NCI-H446 (cell line): ENCODE measurements at regions not wholly inside any gene's neighbourhood (a gene's known extent, or its start where the extent isn't known, plus 50 kb on each side); places are given as distances from the start of the nearest gene placed in this dataset.
"Not testable (repeated sequence)": the region's sequence is repeated elsewhere in the genome, so short reads cannot be mapped to it uniquely, and the experiment has no call there.

Experiments used
- DNase-seq, 2 experiments: peaks; one replicate each; lab custom pipeline; 2025; lab: John Stamatoyannopoulos, UW

DNA sequence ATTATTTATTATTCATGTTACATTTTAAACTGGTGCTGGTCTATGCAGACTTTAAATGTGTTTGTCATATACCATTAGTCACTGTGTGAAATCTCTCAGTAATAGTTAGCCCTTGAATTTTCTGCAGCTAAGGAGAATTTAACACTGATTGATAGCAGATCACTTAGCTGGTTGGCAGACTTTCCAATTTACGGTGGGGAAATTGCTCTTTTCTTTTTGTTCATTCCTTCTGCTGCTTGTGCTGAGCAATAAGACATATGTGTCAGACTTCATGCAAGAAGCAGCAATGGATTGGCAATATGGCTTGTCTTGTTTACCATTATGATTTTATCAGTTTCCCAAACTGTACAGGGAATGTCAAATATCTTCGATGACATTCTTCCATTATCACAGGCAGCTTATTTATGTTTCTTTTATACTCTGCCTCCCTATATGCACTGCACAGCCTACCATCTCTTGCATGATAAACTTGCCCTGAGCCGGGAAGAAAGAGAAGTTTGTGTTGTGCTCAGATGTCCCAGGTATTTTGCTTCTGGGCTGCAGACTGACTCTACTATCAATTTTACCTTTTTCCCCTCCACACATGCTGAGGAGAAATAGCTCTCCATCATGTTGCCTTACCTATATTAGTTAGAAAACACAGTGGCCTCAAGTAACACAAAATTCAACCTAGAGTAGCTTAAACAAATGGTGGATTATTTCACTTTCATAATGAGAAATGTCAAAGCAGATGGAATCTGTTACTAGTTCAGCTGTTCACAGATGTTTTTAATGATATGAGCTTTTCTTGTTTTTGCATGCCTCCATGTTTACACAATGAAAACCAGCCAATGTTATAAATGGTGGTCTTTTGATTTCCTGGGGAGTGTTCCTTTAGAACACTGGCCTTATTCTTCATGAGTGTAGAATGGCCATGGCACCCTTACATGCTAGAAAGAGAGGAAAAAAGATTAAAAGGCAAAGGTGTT is 968.1 kb upstream of the GOT2 start:
- no peak for DNase-seq

DNA sequence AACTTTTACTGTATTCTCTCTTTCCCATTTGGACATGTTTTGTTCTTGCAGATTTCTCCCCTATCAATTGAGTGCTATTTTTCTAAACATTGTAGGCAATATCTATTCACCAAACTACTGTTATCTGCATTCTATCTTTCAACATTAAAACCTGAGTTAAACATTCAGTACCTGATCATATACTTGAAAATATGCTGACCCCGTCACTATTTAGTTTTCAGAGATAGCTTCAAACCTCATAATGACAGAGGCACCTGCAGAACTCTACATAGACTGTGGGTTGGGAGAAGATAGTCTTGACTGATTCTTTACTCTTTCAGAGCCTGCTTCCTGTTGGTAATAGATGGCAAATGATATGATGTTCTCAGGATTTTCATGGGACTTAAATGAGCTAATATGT is 965.7 kb upstream of the GOT2 start:
- DNase-seq = no peak

DNA sequence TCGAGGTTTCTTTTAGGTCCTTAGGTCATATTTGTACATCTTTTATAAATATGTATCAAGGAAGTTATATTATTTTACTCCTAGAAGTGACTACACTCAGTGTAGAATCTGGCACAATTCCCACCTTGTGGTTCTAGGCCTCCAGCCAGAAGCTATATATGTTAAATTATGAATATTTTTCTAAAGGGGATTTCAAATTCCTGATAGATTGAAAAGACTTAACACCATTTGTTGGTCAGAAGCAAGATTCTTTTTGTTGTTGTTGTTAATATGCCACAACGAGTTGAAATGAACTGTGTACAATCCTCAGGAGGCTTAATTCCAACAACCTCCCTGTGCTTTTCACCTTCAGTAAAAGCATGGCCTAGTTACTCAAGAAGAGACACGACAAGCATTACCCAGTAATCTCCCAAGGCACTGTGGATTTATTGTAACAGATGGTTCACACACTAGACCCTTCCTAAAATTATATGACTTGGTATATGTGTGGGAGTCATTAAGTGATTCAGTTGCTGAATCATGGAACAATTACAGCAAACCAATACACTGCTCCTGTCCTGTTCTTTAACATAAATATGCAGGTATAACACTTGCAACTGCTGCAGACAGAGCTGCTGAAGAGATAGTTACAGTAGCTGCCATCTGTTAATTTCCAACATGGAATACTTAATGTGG is 964.4 kb upstream of the GOT2 start:
- no peak for DNase-seq

DNA sequence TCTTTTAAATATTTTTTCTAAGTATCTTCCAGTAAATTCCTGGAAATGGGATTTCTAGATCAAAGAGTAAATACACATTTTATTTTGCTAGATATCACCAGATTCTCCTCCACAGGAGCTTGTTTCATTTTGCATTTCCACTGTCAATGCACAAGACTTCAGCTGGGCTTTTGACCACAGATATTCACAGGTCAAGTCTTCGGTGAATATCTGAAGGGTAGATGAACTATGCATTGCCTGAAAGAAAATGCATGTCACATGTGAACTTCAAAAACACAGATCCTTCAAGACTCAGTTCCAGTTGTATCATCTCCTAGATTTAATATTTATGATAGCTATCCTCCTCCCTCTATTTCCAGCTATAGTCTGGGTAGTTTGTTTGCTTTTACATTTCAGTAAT is 963.6 kb upstream of the GOT2 start:
- DNase-seq = no peak

DNA sequence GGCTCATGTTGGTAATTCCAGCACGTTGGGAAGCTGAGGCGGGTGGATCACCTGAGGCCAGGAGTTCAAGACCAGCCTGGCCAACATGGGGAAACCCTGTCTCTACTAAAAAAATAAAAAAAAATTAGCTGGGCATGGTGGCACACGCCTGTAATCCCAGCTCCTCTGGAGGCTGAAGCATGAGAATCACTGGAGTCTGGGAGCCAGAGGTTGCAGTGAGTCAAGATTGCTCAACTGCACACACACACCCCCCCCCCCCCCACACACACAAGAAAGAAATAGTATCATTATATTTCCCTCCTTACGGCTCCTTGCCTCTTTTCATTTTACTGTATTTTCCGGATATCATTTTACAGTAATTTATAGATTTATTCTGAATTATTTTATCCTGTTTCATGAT is 963.1 kb upstream of the GOT2 start:
- no peak for DNase-seq

DNA sequence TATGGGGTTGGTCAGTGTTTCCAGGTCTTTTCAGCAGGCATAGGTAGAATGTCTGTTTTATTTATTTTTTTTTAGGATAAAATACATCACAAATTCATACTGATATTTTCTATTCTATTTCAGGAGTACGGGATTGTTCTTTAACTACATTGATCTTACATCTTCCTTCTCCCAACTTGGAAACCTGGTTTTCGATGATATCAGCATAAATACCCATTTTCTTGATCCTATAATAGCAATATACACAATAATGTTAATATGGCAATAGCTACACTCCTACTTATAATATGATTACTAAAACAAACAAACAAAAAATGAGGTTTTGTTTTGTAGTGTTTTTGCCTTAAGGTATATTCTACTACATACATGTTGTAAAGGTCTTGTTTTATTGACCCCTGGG is 962.4 kb upstream of the GOT2 start:
- DNase-seq = no peak

DNA sequence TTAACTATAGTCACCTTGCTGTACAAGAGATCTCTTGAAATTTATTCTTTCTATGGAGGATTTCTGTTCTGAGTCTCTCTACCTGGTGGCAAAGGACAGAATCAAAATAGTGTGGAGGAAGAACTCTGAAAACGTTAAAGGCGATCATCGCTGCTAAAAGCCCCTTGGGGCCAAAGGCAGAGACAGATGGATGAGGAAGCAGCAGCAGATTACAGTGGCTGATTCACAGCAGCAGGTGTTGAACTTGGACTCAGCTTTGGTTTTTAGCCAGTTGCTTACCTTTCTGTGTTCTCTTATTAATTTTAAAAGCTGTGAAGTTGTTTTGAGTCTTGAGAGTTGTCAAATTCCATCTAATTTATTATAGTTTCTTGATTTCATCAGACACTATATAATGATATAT is 956.1 kb upstream of the GOT2 start:
- DNase-seq = no peak

DNA sequence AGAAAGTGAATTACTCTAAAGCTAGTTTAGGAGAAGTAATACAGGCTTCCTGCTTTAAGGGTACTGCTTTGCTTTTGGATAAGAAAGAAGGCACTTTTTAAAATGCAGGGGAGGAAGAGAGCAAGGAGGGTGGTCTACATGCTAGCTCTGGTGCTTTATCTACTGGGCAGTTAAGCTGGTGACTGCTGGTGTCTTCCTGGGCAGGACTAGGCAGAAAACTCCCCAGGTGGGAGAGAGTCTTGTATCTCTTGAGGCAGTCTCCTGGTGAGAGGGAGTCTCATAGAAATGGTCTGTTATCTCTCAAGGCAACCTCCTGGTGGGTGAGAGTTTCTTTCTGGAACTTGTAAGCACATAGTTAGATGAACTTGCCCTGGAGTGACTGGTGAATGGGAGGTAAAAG is 953.9 kb upstream of the GOT2 start:
- no peak for DNase-seq

DNA sequence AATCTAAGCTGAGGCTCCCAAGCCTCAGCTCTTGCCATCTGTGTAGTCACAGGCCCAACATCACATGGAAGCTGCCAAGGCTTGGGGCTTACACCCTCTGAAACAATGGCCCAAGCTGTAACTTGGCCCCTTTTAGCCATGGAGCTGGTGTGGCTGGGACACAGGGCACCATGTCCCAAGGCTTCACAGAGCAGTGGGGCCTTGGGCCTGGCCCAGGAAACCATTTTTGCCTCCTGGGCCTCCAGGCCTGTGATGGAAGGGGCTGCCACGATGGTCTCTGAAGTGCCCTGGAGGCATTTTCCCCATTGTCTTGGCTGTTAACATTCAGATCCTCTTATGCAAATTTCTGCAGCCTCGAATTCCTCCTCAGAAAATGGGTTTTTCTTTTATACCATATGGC is 952.3 kb upstream of the GOT2 start:
- DNase-seq = no peak

DNA sequence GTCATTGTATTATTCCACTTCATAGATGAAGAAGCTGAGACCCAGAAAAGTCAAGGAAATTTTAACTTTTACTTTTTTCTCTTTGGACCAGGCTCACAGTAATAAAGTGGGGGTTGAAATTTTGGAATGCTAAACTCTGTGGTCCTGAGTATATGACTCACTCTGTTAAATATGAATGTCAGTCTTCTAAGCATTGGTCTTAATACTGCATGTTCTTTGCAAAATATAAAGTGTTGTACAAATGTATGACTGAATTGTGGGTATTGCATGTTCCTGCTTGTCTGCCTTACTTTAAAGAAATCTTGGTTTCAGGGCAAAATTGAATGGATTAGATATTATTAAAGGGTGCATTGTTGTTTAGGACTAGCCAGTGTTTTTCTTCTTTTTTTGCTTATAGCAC is 950.8 kb upstream of the GOT2 start:
- no peak for DNase-seq

DNA sequence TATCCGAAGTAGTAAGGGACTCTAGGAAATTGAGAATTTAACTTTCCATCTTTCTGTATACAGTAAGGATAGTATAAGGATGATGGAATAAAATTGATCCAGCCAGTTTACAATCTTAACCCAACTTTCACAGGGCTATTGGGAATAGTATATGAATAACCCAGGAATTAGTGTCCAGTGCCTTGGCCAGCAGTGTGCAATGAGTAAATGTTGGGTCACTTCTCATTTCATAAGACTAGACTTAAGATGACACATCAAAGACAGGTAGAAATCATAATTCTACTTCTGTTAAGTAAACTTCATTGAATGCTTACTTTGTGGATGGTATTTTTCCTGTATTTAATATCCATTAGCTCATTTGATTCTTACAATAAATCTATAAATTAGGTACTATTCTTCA is 949.6 kb upstream of the GOT2 start:
- DNase-seq = no peak

DNA sequence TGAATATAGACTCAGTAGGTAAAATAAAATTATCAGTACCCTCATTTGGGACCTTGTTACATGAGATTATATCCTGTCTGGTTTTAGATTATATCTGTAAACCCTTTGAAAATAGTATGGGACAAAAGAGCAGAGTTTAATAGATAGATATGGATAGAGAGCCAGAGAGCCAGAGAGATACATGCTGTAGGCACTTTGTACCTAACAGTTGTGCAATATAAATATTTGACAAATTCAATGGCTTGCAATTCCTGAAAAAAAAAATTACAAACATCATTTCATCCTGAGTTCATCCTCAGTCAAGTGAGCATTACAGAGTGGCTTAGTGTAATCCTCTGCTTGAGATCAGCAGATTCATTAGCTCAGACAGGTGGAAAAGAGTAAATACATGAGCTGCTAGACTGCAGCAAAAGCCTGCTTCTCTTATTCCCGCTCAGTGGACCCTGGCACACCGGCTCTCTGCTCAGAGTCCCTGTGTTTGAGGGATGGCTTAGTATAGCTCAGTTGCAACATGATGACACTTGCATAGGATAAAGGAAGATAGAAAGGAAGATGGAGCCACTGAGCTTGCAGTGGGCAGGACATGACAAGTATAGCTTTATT is 931.6 kb upstream of the GOT2 start:
- DNase-seq = no peak

DNA sequence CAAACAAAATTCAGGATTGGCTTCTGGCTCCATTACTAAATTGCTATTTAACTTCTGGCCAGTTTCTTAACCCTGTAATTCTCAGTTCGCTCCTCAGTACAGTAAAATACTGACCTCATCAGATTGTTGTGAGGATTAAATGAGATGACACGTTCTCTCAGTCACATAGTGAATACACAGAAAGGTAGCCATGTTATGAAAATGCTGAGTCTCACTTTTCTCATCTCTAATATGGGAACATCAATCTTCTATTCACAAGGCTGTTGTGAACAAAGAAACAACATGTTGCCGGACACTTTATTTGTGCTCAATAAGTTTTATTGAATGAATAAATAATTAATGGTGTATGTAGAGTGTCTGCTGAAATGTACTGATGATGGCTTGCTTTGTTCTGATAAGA is 924.5 kb upstream of the GOT2 start:
- no peak for DNase-seq

DNA sequence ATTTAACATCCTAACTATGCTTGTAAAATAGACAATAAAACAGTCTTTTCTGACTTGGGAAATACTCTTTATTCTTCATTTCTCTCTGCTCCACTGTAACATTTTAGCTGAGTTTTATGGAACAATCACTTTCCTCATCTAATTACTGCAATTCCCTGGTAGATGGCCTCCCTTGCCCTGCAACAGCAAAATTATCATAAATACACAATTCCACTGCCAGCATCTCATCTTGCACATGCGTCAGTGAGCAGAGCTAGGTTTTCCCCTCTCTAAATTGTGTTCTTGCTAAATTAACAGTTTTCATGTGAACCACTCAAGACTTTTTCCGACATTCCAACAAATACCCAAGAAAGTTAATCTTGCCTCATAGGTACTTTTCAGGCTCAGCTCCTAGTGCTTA is 920.9 kb upstream of the GOT2 start:
- DNase-seq = no peak

DNA sequence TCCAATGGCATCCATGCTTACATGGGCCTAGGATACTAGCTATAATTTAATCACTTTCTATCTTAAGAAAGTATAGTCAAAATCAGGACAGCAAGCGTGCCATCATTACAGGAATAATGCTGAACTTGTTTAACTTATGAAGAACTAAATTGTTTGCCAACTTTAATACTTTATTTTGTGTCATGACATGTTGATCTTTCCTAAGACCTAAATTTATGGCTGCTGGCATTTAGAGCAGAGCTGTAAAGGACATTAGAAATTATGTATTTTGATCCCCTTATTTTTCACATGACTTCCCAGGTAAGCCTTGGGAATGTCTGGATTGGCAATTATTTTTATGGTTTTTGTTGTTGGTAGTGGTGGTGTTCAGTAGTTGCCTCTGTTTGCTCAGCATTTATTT is 920.3 kb upstream of the GOT2 start:
- DNase-seq = no peak

DNA sequence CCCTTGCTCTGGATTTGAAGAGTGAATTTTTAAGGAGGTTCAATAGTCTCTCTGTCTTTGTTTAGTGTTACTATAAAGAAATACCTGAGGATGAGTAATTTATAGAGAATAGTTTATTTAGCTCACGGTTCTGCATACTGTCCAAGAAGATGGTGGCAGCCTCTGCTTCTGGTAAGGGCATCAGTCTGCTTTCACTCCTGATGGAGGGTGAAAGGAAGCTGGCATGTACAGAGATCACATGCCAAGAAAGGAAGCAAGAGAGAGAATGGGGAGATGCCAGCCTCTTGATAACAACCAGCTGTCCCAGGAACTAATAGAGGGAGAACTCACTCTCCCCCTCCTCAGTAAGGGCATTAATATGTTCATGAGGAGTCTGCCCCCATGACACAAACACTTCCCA is 917.5 kb upstream of the GOT2 start:
- DNase-seq = no peak

DNA sequence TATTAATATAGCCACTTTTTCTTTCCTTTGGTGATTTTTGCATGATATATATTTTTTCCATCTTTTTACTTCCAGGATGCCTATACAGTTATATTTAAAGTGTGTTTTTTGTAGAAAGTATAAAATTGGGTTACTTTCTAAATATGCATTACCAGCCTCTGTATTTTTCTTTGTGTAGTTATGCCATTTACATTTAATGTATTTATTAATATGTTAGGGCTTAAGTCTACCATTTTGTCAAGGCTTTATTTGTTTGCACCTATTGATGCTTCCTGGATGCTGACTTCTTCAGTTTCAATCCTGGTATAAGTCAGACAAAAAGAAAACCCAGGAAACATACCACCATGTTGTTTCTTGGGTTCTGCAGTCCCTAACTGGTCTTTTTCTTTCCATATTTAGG is 911.1 kb upstream of the GOT2 start:
- no peak for DNase-seq

DNA sequence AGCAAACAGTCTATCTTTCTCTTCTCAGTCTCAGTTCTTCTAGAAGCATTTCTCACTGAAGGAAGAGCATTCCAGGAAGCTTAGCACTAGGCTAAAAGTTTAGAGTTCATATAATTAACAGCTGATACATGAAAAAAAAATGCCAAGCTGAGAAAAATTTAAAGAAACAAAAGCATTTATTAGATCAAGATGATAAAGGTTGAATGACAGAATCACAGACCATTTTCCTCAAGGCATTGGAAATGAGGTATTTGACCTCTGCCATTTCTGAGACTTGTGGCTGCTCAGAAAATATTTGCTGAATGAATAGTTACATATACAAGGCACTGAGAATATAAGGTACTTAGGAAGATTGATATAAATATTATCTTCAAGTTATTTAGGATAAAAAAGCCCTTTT is 901.6 kb upstream of the GOT2 start:
- no peak for DNase-seq

DNA sequence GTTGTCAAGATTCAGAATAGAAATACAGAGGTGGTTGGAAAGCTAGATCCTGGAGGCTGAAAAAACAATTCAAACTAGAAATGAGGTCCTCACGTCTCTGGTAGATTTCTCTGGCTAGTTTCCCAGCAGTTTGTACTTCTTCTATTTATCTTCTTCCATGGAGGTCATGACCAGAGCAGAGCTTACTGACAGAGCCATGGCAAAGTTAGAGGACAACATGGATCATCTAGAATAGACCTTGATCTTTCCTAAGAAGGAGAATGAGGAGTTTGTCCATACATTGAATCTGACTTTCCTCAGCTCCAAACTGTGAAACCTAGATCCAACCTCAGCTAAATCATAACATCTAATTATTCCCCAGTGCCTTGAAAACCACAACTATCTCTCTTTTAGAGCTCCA is 900.8 kb upstream of the GOT2 start:
- no peak for DNase-seq

DNA sequence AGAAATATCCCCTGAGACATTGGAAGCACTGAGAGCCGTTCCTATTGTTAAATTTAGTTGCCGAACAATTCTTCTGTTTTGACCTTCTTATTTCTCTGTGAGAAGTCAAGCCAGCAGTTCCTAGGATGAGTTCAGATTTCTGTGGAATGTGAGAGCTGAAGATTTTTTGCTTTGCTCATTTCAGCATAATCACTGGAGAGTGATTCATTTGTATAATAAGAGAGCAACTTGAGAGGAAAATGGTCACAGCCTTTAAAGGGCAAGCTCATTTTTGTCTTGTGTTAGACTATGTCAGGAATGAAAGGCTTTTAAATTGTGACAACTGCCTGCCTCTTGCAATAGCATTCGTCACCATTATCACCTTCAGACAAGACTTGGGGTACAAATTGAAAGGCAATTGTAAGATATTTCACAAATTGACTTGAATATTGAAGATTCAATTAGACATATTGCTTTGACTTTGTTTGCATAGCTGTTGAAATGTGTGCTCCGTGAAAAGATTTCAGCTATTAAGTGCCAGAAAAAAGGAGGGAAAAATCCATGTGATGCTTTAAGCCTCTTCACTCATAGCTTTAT is 900.0 kb upstream of the GOT2 start:
- DNase-seq = no peak

DNA sequence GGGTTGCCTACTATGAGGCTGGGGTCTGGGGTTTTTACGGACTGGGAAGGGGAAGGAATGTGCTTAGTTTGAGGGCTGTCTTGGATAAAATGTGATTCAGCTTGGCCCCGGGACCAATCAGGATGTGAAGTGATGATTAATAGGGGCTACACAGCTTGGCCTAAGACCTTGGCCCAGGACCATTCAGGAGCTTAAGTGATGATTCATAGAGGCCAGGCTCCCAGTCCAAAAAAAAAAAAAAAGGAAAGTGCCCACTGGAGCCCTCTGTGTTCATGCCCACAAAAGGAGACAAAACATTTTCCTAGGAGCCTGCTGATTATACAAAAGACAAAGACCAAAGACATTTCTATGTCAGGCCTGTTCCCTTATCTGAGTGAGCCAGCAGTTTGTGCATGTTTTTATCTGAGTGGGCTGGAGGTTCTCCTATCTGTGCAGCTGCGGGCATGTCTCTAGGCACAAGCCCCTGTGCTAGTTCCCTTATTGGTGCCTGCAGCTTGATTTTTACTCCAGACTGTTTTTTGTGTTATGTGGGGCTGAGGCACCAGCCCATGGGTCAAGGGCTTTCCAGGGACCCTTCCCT is 898.2 kb upstream of the GOT2 start:
- no peak for DNase-seq

DNA sequence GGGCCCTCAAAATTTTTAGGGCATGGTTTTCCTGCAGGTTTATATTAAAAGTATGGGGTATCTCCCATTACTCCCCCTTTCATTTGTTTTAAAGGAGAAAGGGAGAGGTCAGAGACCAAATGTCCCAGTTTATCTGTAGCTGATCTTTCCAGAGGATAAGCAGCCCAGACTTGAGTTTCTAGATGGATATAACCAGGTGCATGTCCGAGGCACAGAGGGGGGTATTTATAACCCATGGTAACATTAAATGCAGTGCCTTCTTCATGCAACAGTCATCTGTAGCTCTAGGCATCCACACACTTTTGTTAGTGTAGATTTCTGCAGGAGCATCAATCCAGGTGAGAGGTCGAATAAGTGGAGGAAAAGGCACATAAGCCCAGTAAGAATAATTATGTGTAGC is 890.3 kb upstream of the GOT2 start:
- DNase-seq = not testable (repeated sequence)
